SK-N-SH treated with all-trans-retinoic acid at 6 μM for 48 hours (cell line): ENCODE measurements at regions not wholly inside any gene's neighbourhood (a gene's known extent, or its start where the extent isn't known, plus 50 kb on each side); places are given as distances from the start of the nearest gene placed in this dataset.

Experiments used
- ATAC-seq: fragments of 200-7000 bp; cut with Tn5 transposase; 3 replicates; pipeline ENCODE4 v1.9.1; 2020; ENCODE audit warnings: mild to moderate bottlenecking, moderate library complexity
- ARNTL ChIP-seq: fragments of 450-650 bp; formaldehyde crosslinking; IDR thresholded peaks from 2 replicates; pipeline ENCODE4 v1.5.0; 2020; ENCODE audit warnings: low read depth, mild to moderate bottlenecking, moderate library complexity, borderline replicate concordance
- CSDC2 ChIP-seq: fragments of 250-450 bp; sonication (Bioruptor Pico); IDR thresholded peaks from 2 replicates; pipeline ENCODE4 v1.5.0; 2020; ENCODE audit warnings: mild to moderate bottlenecking, moderate library complexity
- CSRNP3 ChIP-seq: fragments of 250-450 bp; sonication (Bioruptor Pico); IDR thresholded peaks from 2 replicates; pipeline ENCODE4 v1.5.1; 2021; ENCODE audit warnings: mild to moderate bottlenecking, moderate library complexity
- ESRRG ChIP-seq: fragments of 250-450 bp; sonication (Bioruptor Pico); IDR thresholded peaks from 2 replicates; pipeline ENCODE4 v1.6.1; 2021; ENCODE audit warnings: mild to moderate bottlenecking
- GLIS3 ChIP-seq: fragments of 250-450 bp; sonication (Bioruptor Pico); IDR thresholded peaks from 2 replicates; pipeline ENCODE4 v1.5.0; 2020; ENCODE audit warnings: mild to moderate bottlenecking, moderate library complexity
- ISL1 ChIP-seq: fragments of 250-450 bp; sonication (Bioruptor Pico); IDR thresholded peaks from 2 replicates; pipeline ENCODE4 v2.1.2; 2022; ENCODE audit warnings: mild to moderate bottlenecking, moderate library complexity
- PPARA ChIP-seq: fragments of 250-450 bp; sonication (Bioruptor Pico); IDR thresholded peaks from 2 replicates; pipeline ENCODE4 v1.5.0; 2020; ENCODE audit warnings: mild to moderate bottlenecking, borderline replicate concordance
- RARB ChIP-seq: fragments of 250-450 bp; sonication (Bioruptor Pico); IDR thresholded peaks from 2 replicates; pipeline ENCODE4 v1.8.0; 2021; ENCODE audit warnings: mild to moderate bottlenecking, moderate library complexity
- SNAI2 ChIP-seq: fragments of 250-450 bp; sonication (Bioruptor Pico); IDR thresholded peaks from 2 replicates; pipeline ENCODE4 v1.5.0; 2020; ENCODE audit warnings: mild to moderate bottlenecking, moderate library complexity
- TCF4 ChIP-seq: fragments of 250-450 bp; sonication (Bioruptor Pico); IDR thresholded peaks from 2 replicates; pipeline ENCODE4 v1.8.0; 2021; ENCODE audit warnings: mild to moderate bottlenecking, moderate library complexity, borderline replicate concordance
- TOX ChIP-seq: fragments of 250-450 bp; sonication (Bioruptor Pico); IDR thresholded peaks from 2 replicates; pipeline ENCODE4 v1.8.0; 2021; ENCODE audit warnings: mild to moderate bottlenecking, moderate library complexity, borderline replicate concordance
- ZC3H10 ChIP-seq: fragments of 250-450 bp; sonication (Bioruptor Pico); IDR thresholded peaks from 2 replicates; pipeline ENCODE4 v1.5.1; 2021; ENCODE audit warnings: mild to moderate bottlenecking, moderate library complexity
- ZFP3 ChIP-seq: fragments of 250-450 bp; sonication (Bioruptor Pico); IDR thresholded peaks from 2 replicates; pipeline ENCODE4 v1.5.0; 2020; ENCODE audit warnings: mild to moderate bottlenecking, moderate library complexity
- ZFP30 ChIP-seq: fragments of 450-650 bp; formaldehyde crosslinking; IDR thresholded peaks from 2 replicates; pipeline ENCODE4 v1.5.0; 2022; ENCODE audit warnings: mild to moderate bottlenecking, moderate library complexity
- ZNF565 ChIP-seq: fragments of 450-650 bp; formaldehyde crosslinking; conservative IDR thresholded peaks from 2 replicates; pipeline ENCODE4 v1.5.0; 2020; ENCODE audit warnings: low read depth, mild to moderate bottlenecking, moderate library complexity
- ZNF70 ChIP-seq: fragments of 450-650 bp; formaldehyde crosslinking; IDR thresholded peaks from 2 replicates; pipeline ENCODE4 v1.5.0; 2020; ENCODE audit warnings: mild to moderate bottlenecking, moderate library complexity
- ZNF8 ChIP-seq: fragments of 450-650 bp; formaldehyde crosslinking; IDR thresholded peaks from 2 replicates; pipeline ENCODE4 v1.5.0; 2020; ENCODE audit warnings: mild to moderate bottlenecking, moderate library complexity
- TF ChIP-seq, protein P1 (sequence below): fragments of 250-450 bp; sonication (Bioruptor Pico); IDR thresholded peaks from 2 replicates; pipeline ENCODE4 v1.8.0; 2021; ENCODE audit warnings: low read depth, mild to moderate bottlenecking, moderate library complexity, borderline replicate concordance
- TF ChIP-seq, protein P2 (sequence below): fragments of 250-450 bp; sonication (Bioruptor Pico); IDR thresholded peaks from 2 replicates; pipeline ENCODE4 v1.5.1; 2020; ENCODE audit warnings: low read depth, mild to moderate bottlenecking, moderate library complexity
- TF ChIP-seq, protein P3 (sequence below): fragments of 250-450 bp; sonication (Bioruptor Pico); IDR thresholded peaks from 2 replicates; pipeline ENCODE4 v1.8.0; 2020; ENCODE audit warnings: mild to moderate bottlenecking, moderate library complexity, borderline replicate concordance
- TF ChIP-seq, protein P4 (sequence below): fragments of 250-450 bp; sonication (Bioruptor Pico); IDR thresholded peaks from 2 replicates; pipeline ENCODE4 v1.5.0; 2020; ENCODE audit warnings: mild to moderate bottlenecking, moderate library complexity

DNA sequence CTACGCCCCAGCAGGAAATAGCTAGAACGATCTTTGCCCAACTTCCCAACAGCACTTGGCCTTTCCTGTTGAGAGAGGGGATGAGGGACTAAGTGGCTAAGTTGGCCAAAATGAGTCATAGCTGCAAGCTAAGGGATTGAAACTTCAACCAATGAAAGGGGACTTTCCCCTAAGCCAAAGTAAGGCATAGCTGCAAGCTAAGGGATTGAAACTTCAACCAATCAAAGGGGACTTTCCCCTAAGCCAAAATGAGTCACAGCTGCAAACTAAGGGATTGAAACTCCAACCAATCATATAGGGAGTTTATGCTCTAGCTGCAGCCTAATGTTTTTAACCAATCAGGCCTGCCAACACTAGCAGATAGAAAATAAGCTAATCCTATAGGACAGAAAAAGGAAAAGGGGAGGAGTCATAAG is 100.5 kb upstream of the SSTR1 start (continued):
- TF ChIP-seq, protein P1, sequence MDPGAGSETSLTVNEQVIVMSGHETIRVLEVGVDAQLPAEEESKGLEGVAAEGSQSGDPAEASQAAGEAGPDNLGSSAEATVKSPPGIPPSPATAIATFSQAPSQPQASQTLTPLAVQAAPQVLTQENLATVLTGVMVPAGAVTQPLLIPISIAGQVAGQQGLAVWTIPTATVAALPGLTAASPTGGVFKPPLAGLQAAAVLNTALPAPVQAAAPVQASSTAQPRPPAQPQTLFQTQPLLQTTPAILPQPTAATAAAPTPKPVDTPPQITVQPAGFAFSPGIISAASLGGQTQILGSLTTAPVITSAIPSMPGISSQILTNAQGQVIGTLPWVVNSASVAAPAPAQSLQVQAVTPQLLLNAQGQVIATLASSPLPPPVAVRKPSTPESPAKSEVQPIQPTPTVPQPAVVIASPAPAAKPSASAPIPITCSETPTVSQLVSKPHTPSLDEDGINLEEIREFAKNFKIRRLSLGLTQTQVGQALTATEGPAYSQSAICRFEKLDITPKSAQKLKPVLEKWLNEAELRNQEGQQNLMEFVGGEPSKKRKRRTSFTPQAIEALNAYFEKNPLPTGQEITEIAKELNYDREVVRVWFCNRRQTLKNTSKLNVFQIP, result no peak
- TF ChIP-seq CSRNP3 (CRISPR knock-in tag) (no peak), RARB (no peak), GLIS3 (CRISPR knock-in tag) (no peak)
- TF ChIP-seq, all 23 proteins: peak for 0

DNA sequence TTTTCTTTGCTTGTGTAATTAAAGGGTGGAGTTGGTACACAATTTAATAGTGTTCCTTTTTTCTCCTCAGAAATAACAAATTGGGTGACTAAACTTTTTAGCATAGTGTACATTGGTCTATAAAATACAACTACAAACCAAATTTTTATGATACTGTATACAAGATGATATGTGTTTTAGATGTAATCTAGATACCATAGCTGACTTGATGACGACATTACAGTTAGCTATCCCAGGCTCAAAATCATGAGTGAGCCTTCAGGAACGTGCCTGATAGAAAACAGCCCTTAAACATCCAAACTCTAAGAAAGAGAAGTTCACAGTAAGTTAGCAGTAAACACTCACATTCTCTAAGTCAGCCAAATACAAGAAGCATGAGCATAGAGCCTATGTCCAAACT is 99.0 kb upstream of the SSTR1 start:
- TF ChIP-seq RARB (no peak), ZFP3 (CRISPR knock-in tag) (no peak), PPARA (CRISPR knock-in tag) (no peak), ZNF8 (CRISPR knock-in tag) (no peak), ARNTL (CRISPR knock-in tag) (no peak), ESRRG (CRISPR knock-in tag) (no peak), ZC3H10 (CRISPR knock-in tag) (no peak), SNAI2 (CRISPR knock-in tag) (no peak), ZNF565 (CRISPR knock-in tag) (no peak), ZNF70 (CRISPR knock-in tag) (no peak), TOX (CRISPR knock-in tag) (no peak), ZFP30 (CRISPR knock-in tag) (no peak), CSDC2 (CRISPR knock-in tag) (no peak), TCF4 (CRISPR knock-in tag) (no peak), ISL1 (CRISPR knock-in tag) (no peak)
- TF ChIP-seq, protein P2, sequence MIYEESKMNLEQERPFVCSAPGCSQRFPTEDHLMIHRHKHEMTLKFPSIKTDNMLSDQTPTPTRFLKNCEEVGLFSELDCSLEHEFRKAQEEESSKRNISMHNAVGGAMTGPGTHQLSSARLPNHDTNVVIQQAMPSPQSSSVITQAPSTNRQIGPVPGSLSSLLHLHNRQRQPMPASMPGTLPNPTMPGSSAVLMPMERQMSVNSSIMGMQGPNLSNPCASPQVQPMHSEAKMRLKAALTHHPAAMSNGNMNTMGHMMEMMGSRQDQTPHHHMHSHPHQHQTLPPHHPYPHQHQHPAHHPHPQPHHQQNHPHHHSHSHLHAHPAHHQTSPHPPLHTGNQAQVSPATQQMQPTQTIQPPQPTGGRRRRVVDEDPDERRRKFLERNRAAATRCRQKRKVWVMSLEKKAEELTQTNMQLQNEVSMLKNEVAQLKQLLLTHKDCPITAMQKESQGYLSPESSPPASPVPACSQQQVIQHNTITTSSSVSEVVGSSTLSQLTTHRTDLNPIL, result no peak
- TF ChIP-seq, protein P1, result no peak
- TF ChIP-seq, protein P3, sequence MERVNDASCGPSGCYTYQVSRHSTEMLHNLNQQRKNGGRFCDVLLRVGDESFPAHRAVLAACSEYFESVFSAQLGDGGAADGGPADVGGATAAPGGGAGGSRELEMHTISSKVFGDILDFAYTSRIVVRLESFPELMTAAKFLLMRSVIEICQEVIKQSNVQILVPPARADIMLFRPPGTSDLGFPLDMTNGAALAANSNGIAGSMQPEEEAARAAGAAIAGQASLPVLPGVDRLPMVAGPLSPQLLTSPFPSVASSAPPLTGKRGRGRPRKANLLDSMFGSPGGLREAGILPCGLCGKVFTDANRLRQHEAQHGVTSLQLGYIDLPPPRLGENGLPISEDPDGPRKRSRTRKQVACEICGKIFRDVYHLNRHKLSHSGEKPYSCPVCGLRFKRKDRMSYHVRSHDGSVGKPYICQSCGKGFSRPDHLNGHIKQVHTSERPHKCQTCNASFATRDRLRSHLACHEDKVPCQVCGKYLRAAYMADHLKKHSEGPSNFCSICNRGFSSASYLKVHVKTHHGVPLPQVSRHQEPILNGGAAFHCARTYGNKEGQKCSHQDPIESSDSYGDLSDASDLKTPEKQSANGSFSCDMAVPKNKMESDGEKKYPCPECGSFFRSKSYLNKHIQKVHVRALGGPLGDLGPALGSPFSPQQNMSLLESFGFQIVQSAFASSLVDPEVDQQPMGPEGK (CRISPR knock-in tag), result no peak
- TF ChIP-seq, protein P4, sequence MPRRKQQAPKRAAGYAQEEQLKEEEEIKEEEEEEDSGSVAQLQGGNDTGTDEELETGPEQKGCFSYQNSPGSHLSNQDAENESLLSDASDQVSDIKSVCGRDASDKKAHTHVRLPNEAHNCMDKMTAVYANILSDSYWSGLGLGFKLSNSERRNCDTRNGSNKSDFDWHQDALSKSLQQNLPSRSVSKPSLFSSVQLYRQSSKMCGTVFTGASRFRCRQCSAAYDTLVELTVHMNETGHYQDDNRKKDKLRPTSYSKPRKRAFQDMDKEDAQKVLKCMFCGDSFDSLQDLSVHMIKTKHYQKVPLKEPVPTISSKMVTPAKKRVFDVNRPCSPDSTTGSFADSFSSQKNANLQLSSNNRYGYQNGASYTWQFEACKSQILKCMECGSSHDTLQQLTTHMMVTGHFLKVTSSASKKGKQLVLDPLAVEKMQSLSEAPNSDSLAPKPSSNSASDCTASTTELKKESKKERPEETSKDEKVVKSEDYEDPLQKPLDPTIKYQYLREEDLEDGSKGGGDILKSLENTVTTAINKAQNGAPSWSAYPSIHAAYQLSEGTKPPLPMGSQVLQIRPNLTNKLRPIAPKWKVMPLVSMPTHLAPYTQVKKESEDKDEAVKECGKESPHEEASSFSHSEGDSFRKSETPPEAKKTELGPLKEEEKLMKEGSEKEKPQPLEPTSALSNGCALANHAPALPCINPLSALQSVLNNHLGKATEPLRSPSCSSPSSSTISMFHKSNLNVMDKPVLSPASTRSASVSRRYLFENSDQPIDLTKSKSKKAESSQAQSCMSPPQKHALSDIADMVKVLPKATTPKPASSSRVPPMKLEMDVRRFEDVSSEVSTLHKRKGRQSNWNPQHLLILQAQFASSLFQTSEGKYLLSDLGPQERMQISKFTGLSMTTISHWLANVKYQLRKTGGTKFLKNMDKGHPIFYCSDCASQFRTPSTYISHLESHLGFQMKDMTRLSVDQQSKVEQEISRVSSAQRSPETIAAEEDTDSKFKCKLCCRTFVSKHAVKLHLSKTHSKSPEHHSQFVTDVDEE (CRISPR knock-in tag), result no peak
- TF ChIP-seq, all 23 proteins: peak for 0
- ATAC-seq, result no peak

GRCh38 chr14:38110258-38110657 is 97.4 kb upstream of the SSTR1 start:
- ATAC-seq, result no peak
- TF ChIP-seq ZNF70 (CRISPR knock-in tag) (no peak), ZFP3 (CRISPR knock-in tag) (no peak), ARNTL (CRISPR knock-in tag) (no peak), CSRNP3 (CRISPR knock-in tag) (no peak), ZFP30 (CRISPR knock-in tag) (no peak), ZC3H10 (CRISPR knock-in tag) (no peak)
- TF ChIP-seq, protein P1, result no peak
- TF ChIP-seq, protein P4 (CRISPR knock-in tag), result no peak
